Neural cell (in vitro differentiated cells): ENCODE measurements at regions not wholly inside any gene's neighbourhood (a gene's known extent, or its start where the extent isn't known, plus 50 kb on each side); places are given as distances from the start of the nearest gene placed in this dataset.

Experiments
- H2AFZ ChIP-seq: fragments of 200-600, 300-800 bp; sonication (generic), shearing (Covaris generic); 2 replicates; pipeline ENCODE4 v1.6.0; 2014; ENCODE audit warnings: low read depth, mild to moderate bottlenecking, antibody characterized with exemption, low read length, moderate library complexity
- H3F3A ChIP-seq: fragments of 200-600 bp; shearing (Covaris generic); 2 replicates; pipeline ENCODE4 v1.6.1; 2016; ENCODE audit warnings: mild to moderate bottlenecking, moderate library complexity, mixed read lengths, antibody characterized with exemption, low read length; ENCODE audit not compliant: insufficient read depth, poor library complexity, severe bottlenecking
- H3K27ac ChIP-seq: fragments of 200-600, 300-800 bp; sonication (generic), shearing (Covaris generic); 2 replicates; pipeline ENCODE4 v1.5.1; 2014; ENCODE audit warnings: mild to moderate bottlenecking, low read length, moderate library complexity
- H3K27me3 ChIP-seq: fragments of 300-800, 200-600 bp; sonication (generic), shearing (Covaris generic); 2 replicates; pipeline ENCODE4 v1.6.0; 2014; ENCODE audit warnings: mild to moderate bottlenecking, low read depth, low read length, moderate library complexity; ENCODE audit not compliant: insufficient read depth
- H3K36me3 ChIP-seq: fragments of 300-800, 200-600 bp; sonication (generic), shearing (Covaris generic); 2 replicates; pipeline ENCODE4 v1.5.1; 2014; ENCODE audit warnings: mild to moderate bottlenecking, antibody characterized with exemption, low read length, moderate library complexity; ENCODE audit not compliant: insufficient read depth
- H3K4me2 ChIP-seq: fragments of 300-800, 200-600 bp; sonication (generic), shearing (Covaris generic); 2 replicates; pipeline ENCODE4 v1.6.0; 2014; ENCODE audit warnings: mild to moderate bottlenecking, low read length
- H3K4me3 ChIP-seq: fragments of 300-800, 200-600 bp; sonication (generic), shearing (Covaris generic); 2 replicates; pipeline ENCODE4 v1.5.1; 2014; ENCODE audit warnings: mild to moderate bottlenecking, low read length, moderate library complexity
- H3K79me2 ChIP-seq: fragments of 200-600 bp; shearing (Covaris generic); replicated peaks from 2 replicates; pipeline ENCODE4 v1.6.0; 2014; ENCODE audit warnings: mild to moderate bottlenecking, low read length, moderate library complexity; ENCODE audit not compliant: insufficient read depth
- H3K9ac ChIP-seq: fragments of 300-800, 200-600 bp; sonication (generic), shearing (Covaris generic); 2 replicates; pipeline ENCODE4 v1.6.1; 2016; ENCODE audit warnings: mild to moderate bottlenecking, low read length, mixed read lengths
- H3K9me2 ChIP-seq: fragments of 200-600 bp; shearing (Covaris generic); 2 replicates; pipeline ENCODE4 v1.6.1; 2016; ENCODE audit warnings: mild to moderate bottlenecking, low read length, mixed read lengths; ENCODE audit not compliant: insufficient read depth
- H3K9me3 ChIP-seq: fragments of 200-600, 300-800 bp; sonication (generic), shearing (Covaris generic); 2 replicates; pipeline ENCODE4 v1.6.1; 2016; ENCODE audit warnings: mild to moderate bottlenecking, mixed run types, low read length, moderate library complexity, mixed read lengths
- H4K20me1 ChIP-seq: fragments of 200-600 bp; shearing (Covaris generic); 2 replicates; pipeline ENCODE4 v1.6.1; 2016; ENCODE audit warnings: mild to moderate bottlenecking, mixed run types; ENCODE audit not compliant: insufficient read depth
- CTCF ChIP-seq: fragments of 450-650 bp; IDR thresholded peaks from 2 replicates; pipeline ENCODE4 v1.5.1; 2014; ENCODE audit warnings: antibody characterized with exemption, mild to moderate bottlenecking, moderate library complexity; ENCODE audit not compliant: poor library complexity, severe bottlenecking
- EP300 ChIP-seq: fragments of 450-650 bp; conservative IDR thresholded peaks from 2 replicates; pipeline ENCODE4 v1.6.1; 2014; ENCODE audit warnings: antibody characterized with exemption, mild to moderate bottlenecking, moderate library complexity; ENCODE audit not compliant: poor library complexity, severe bottlenecking
- EZH2 ChIP-seq: fragments of 200-600, 300-800 bp; shearing (Covaris generic), sonication (generic); IDR thresholded peaks from 2 replicates; pipeline ENCODE4 v1.6.1; 2014; ENCODE audit warnings: antibody characterized with exemption, low read length, borderline replicate concordance, mild to moderate bottlenecking; ENCODE audit not compliant: insufficient read depth, poor library complexity, severe bottlenecking
- MXI1 ChIP-seq: fragments of 450-650 bp; conservative IDR thresholded peaks from 2 replicates; pipeline ENCODE4 v1.6.1; 2014; ENCODE audit warnings: antibody characterized with exemption, mild to moderate bottlenecking; ENCODE audit not compliant: poor library complexity, severe bottlenecking
- POLR2AphosphoS5 ChIP-seq: IDR thresholded peaks from 2 replicates; pipeline ENCODE4 v1.6.1; 2012
- RAD21 ChIP-seq: fragments of 450-650 bp; conservative IDR thresholded peaks from 2 replicates; pipeline ENCODE4 v1.6.1; 2014; ENCODE audit warnings: antibody characterized with exemption, mild to moderate bottlenecking, moderate library complexity
- REST ChIP-seq: IDR thresholded peaks from 2 replicates; pipeline ENCODE4 v1.6.1; 2012; ENCODE audit warnings: borderline replicate concordance
- SMC3 ChIP-seq: fragments of 450-650 bp; conservative IDR thresholded peaks from 2 replicates; pipeline ENCODE4 v1.6.1; 2014; ENCODE audit warnings: antibody characterized with exemption, mild to moderate bottlenecking, moderate library complexity; ENCODE audit not compliant: poor library complexity
- TAF1 ChIP-seq: IDR thresholded peaks from 2 replicates; pipeline ENCODE4 v1.6.1; 2012; ENCODE audit warnings: low read depth

GRCh38 chr11:11043721-11044120 is 185.9 kb upstream of the ZBED5 start:
- Histone ChIP-seq H3K9ac (no peak overlapping the region), H3K9me3 (no peaks in the 10 kb centered on the region), H3K9me2 (no peaks in the 10 kb centered on the region), H3K36me3 (no peaks in the 10 kb centered on the region), H3K27ac (no peak overlapping the region), H3K4me3 (no peak overlapping the region), H2AFZ (no peak overlapping the region), H3K4me2 (no peak overlapping the region), H3F3A (no peaks in the 10 kb centered on the region), H4K20me1 (no peaks in the 10 kb centered on the region), H3K27me3 (no peaks in the 10 kb centered on the region), H3K79me2 (no peaks in the 10 kb centered on the region)
- TF ChIP-seq EP300 = no peak
- no peak for TF ChIP-seq CTCF
- TF ChIP-seq SMC3 = no peak
- no peak for TF ChIP-seq MXI1
- TF ChIP-seq EZH2 = no peak
- no peak for TF ChIP-seq RAD21
- TF ChIP-seq TAF1 = no peak
- no peak for TF ChIP-seq POLR2AphosphoS5
- TF ChIP-seq REST = no peak

- Histone ChIP-seq H3K27me3 (no peaks in the 10 kb centered on the region), H3K4me3 (no peak overlapping the region), H2AFZ (no peak overlapping the region), H4K20me1 (no peaks in the 10 kb centered on the region), H3K27ac (no peak overlapping the region), H3K9me2 (no peaks in the 10 kb centered on the region), H3K9ac (no peak overlapping the region), H3K79me2 (no peaks in the 10 kb centered on the region), H3K36me3 (no peaks in the 10 kb centered on the region), H3F3A (no peaks in the 10 kb centered on the region), H3K9me3 (no peaks in the 10 kb centered on the region), H3K4me2 (no peak overlapping the region)
- TF ChIP-seq RAD21 (no peak), SMC3 (no peak), MXI1 (no peak), POLR2AphosphoS5 (no peak), EP300 (no peak), EZH2 (no peak), TAF1 (no peak), CTCF (no peak), REST (no peak)
Observed at GRCh38 chr11:11039208-11039965, 181.5 kb upstream of the ZBED5 start.
